Omental fat pad (tissue), 3 donors: ENCODE measurements at regions not wholly inside any gene's neighbourhood (a gene's known extent, or its start where the extent isn't known, plus 50 kb on each side); places are given as distances from the start of the nearest gene placed in this dataset.
"Not testable (repeated sequence)": the region's sequence is repeated elsewhere in the genome, so short reads cannot be mapped to it uniquely, and the experiment has no call there.

Experiments
- ATAC-seq: fragments of 150-250 bp; one replicate; pipeline ENCODE4 v1.9.1; 2016; ENCODE audit warnings: mild to moderate bottlenecking, moderate library complexity; ENCODE audit not compliant: low FRiP score
- DNase-seq: peaks from one replicate; pipeline ENCODE4 v3.0.0-alpha.2; 2019; ENCODE audit warnings: low spot score
- CTCF ChIP-seq, 3 donors: fragments of 450-650 bp; IDR thresholded peaks; one replicate each; pipeline ENCODE4 v1.5.1; 2016 to 2017; ENCODE audit warnings: antibody characterized with exemption in 3 of 3, mild to moderate bottlenecking in 3 of 3, moderate library complexity in 2 of 3

- DNase-seq (no peak), ATAC-seq (no peak)
- TF ChIP-seq CTCF (IDR thresholded peaks at IDR 0.05): no peak
Observed at GRCh38 chr11:38646382-38646781, 2048.3 kb upstream of the RAG2 start.

- ATAC-seq (no peak), DNase-seq (no peak)
- no peak for TF ChIP-seq CTCF (IDR thresholded peaks at IDR 0.05)
Observed at GRCh38 chr11:38640854-38641253, 2042.8 kb upstream of the RAG2 start.

- ATAC-seq (no peak), DNase-seq (no peak)
- no peak for TF ChIP-seq CTCF (IDR thresholded peaks at IDR 0.05)
Observed at GRCh38 chr11:38612701-38613100, 2014.7 kb upstream of the RAG2 start.

GRCh38 chr11:38601371-38601770 lies 2003.3 kb upstream of the RAG2 start:
- ATAC-seq, DNase-seq: not testable (repeated sequence)

GRCh38 chr11:38598418-38598817 lies 2000.4 kb upstream of the RAG2 start:
- no peak for DNase-seq
- ATAC-seq: no peak
- no peak for TF ChIP-seq CTCF (IDR thresholded peaks at IDR 0.05)

GRCh38 chr11:38595359-38596016 lies 1997.5 kb upstream of the RAG2 start:
- DNase-seq, ATAC-seq: not testable (repeated sequence)

GRCh38 chr11:38594895-38595294 lies 1996.9 kb upstream of the RAG2 start:
- ATAC-seq (no peak), DNase-seq (no peak)
- TF ChIP-seq CTCF (IDR thresholded peaks at IDR 0.05): no peak

GRCh38 chr11:38593649-38594048 lies 1995.6 kb upstream of the RAG2 start:
- no peak for ATAC-seq
- TF ChIP-seq CTCF (IDR thresholded peaks at IDR 0.05): no peak
- no peak for DNase-seq
